HEK293 (cell line): ENCODE measurements at regions not wholly inside any gene's neighbourhood (a gene's known extent, or its start where the extent isn't known, plus 50 kb on each side); places are given as distances from the start of the nearest gene placed in this dataset.

Experiments
- CTCF ChIA-PET: fragments of 350-600 bp; formaldehyde crosslinking; extraction: SDS; loops from one replicate; lab custom pipeline; 2021; ENCODE audit warnings: antibody characterized with exemption; lab: Yijun Ruan, JAX
- POLR2A ChIA-PET: fragments of 300-600 bp; formaldehyde crosslinking; extraction: SDS; loops from one replicate; lab custom pipeline; 2020; ENCODE audit warnings: antibody characterized with exemption, inconsistent platforms; lab: Yijun Ruan, JAX
- H3K27ac ChIP-seq: fragments of 200-500 bp; sonication (Bioruptor generic); 2 replicates; pipeline ENCODE4 v1.5.1; 2014; ENCODE audit warnings: low read depth, low read length, control low read depth, inconsistent platforms; ENCODE audit errors: extremely low read depth
- H3K36me3 ChIP-seq, 2 experiments: fragments of 200-500 bp in 1 of 2; sonication (Bioruptor generic) in 1 of 2; 1 replicate in 1 of 2; 2 replicates in 1 of 2; pipeline ENCODE4 v1.5.1; 2014 to 2017; ENCODE audit warnings: inconsistent platforms in 2 of 2, low read length in 2 of 2; ENCODE audit not compliant: control insufficient read depth in 2 of 2, insufficient read depth in 1 of 2
- H3K4me1 ChIP-seq: fragments of 200-500 bp; sonication (Bioruptor generic); 2 replicates; pipeline ENCODE4 v1.5.1; 2014; ENCODE audit warnings: mild to moderate bottlenecking, low read length, inconsistent platforms; ENCODE audit not compliant: control insufficient read depth, insufficient read depth
- H3K4me3 ChIP-seq: 2 replicates; pipeline ENCODE4 v1.5.1; 2011; ENCODE audit warnings: low read depth, mild to moderate bottlenecking, control low read depth, low read length, moderate library complexity
- H3K9me3 ChIP-seq: fragments of 200-500 bp; sonication (Bioruptor generic); 2 replicates; pipeline ENCODE4 v1.5.1; 2014; ENCODE audit warnings: low read depth, low read length, inconsistent platforms; ENCODE audit not compliant: control insufficient read depth, insufficient read depth
- PRDM1 ChIP-seq: fragments of 450-650 bp; formaldehyde crosslinking; IDR thresholded peaks from 2 replicates; pipeline ENCODE4; 2016; ENCODE audit warnings: missing biosample characterization, missing genetic modification characterization
- PRDM10 ChIP-seq: fragments of 450-650 bp; formaldehyde crosslinking; IDR thresholded peaks from 2 replicates; pipeline ENCODE4 v1.5.1; 2016; ENCODE audit warnings: missing biosample characterization, missing genetic modification characterization
- PRDM2 ChIP-seq: fragments of 450-650 bp; formaldehyde crosslinking; IDR thresholded peaks from 2 replicates; pipeline ENCODE4 v1.5.1; 2016; ENCODE audit warnings: missing biosample characterization, missing genetic modification characterization, borderline replicate concordance
- SCRT2 ChIP-seq: fragments of 450-650 bp; formaldehyde crosslinking; IDR thresholded peaks from 2 replicates; pipeline ENCODE4 v1.5.1; 2016; ENCODE audit warnings: missing biosample characterization, missing genetic modification characterization
- ZFP3 ChIP-seq: fragments of 450-650 bp; formaldehyde crosslinking; IDR thresholded peaks from 2 replicates; pipeline ENCODE4 v1.5.1; 2016; ENCODE audit warnings: low read depth, missing biosample characterization, missing genetic modification characterization
- ZNF211 ChIP-seq: fragments of 450-650 bp; formaldehyde crosslinking; IDR thresholded peaks from 2 replicates; pipeline ENCODE4 v1.5.1; 2016; ENCODE audit warnings: low read depth, missing biosample characterization, missing genetic modification characterization
- ZNF266 ChIP-seq: fragments of 450-650 bp; formaldehyde crosslinking; IDR thresholded peaks from 2 replicates; pipeline ENCODE4 v1.5.1; 2016; ENCODE audit warnings: missing biosample characterization, missing genetic modification characterization, low read depth
- ZNF362 ChIP-seq: fragments of 450-650 bp; formaldehyde crosslinking; IDR thresholded peaks from 2 replicates; pipeline ENCODE4 v1.5.1; 2016; ENCODE audit warnings: missing biosample characterization, missing genetic modification characterization
- ZNF488 ChIP-seq: fragments of 450-650 bp; formaldehyde crosslinking; IDR thresholded peaks from 2 replicates; pipeline ENCODE4 v1.5.1; 2016; ENCODE audit warnings: missing biosample characterization, missing genetic modification characterization
- ZNF585B ChIP-seq: fragments of 450-650 bp; formaldehyde crosslinking; IDR thresholded peaks from 2 replicates; pipeline ENCODE4 v1.5.1; 2016; ENCODE audit warnings: missing biosample characterization, missing genetic modification characterization
- ZNF677 ChIP-seq: fragments of 450-650 bp; IDR thresholded peaks from 2 replicates; pipeline ENCODE4 v1.5.0; 2018; ENCODE audit warnings: missing biosample characterization, mild to moderate bottlenecking, missing genetic modification characterization, moderate library complexity
- ZNF704 ChIP-seq: fragments of 450-650 bp; formaldehyde crosslinking; IDR thresholded peaks from 2 replicates; pipeline ENCODE4 v1.5.1; 2016; ENCODE audit warnings: missing biosample characterization, missing genetic modification characterization
- ZNF747 ChIP-seq: fragments of 450-650 bp; formaldehyde crosslinking; IDR thresholded peaks from 2 replicates; pipeline ENCODE4 v1.5.1; 2016; ENCODE audit warnings: missing biosample characterization, missing genetic modification characterization
- ZNF76 ChIP-seq: fragments of 450-650 bp; formaldehyde crosslinking; IDR thresholded peaks from 2 replicates; pipeline ENCODE4; 2016; ENCODE audit warnings: low read depth, missing biosample characterization, missing genetic modification characterization, borderline replicate concordance
- ZNF776 ChIP-seq: fragments of 450-650 bp; formaldehyde crosslinking; IDR thresholded peaks from 2 replicates; pipeline ENCODE4 v1.5.0; 2017; ENCODE audit warnings: missing biosample characterization, missing genetic modification characterization, borderline replicate concordance
- ZNF830 ChIP-seq: fragments of 450-650 bp; IDR thresholded peaks from 2 replicates; pipeline ENCODE4 v1.5.0; 2018; ENCODE audit warnings: missing biosample characterization, missing genetic modification characterization, low read depth, mild to moderate bottlenecking, moderate library complexity
- ZNF843 ChIP-seq: fragments of 450-650 bp; formaldehyde crosslinking; IDR thresholded peaks from 2 replicates; pipeline ENCODE4 v1.5.1; 2016; ENCODE audit warnings: missing biosample characterization, missing genetic modification characterization
- ZXDB ChIP-seq: fragments of 450-650 bp; formaldehyde crosslinking; IDR thresholded peaks from 2 replicates; pipeline ENCODE4 v1.5.1; 2016; ENCODE audit warnings: missing biosample characterization, missing genetic modification characterization

GRCh38 chr10:8498881-8499280, 444.4 kb downstream of the GATA3 start:
- no peaks in the 10 kb centered on the region for H3K9me3 ChIP-seq
- no peaks in the 10 kb centered on the region for H3K36me3 ChIP-seq
- ChIA-PET POLR2A (no interaction called here), CTCF (no interaction called here)
- no peaks in the 10 kb centered on the region for H3K4me1 ChIP-seq
- H3K4me3 ChIP-seq, result no peak overlapping the region
- peak; percentile 18; the same call in 1 of the 2 replicates for TF ChIP-seq SCRT2 (tag by site-specific recombination)
- no peak for TF ChIP-seq ZXDB (tag by site-specific recombination)
- TF ChIP-seq PRDM10 (tag by site-specific recombination), result no peak
- TF ChIP-seq PRDM2, result no peak
- no peak for TF ChIP-seq ZNF488
- no peak for TF ChIP-seq ZNF76 (tag by site-specific recombination)
- TF ChIP-seq, all 188 proteins: peak for 1
- H3K27ac ChIP-seq, result no peak overlapping the region

GRCh38 chr10:8499312-8499711, 444.8 kb downstream of the GATA3 start:
- no peaks in the 10 kb centered on the region for H3K36me3 ChIP-seq
- H3K4me3 ChIP-seq, result no peak overlapping the region
- H3K27ac ChIP-seq, result no peak overlapping the region
- ChIA-PET POLR2A (no interaction called here), CTCF (no interaction called here)
- H3K4me1 ChIP-seq, result no peaks in the 10 kb centered on the region
- no peaks in the 10 kb centered on the region for H3K9me3 ChIP-seq
- no peak for TF ChIP-seq ZNF830 (tag by site-specific recombination)
- TF ChIP-seq ZNF843, result no peak
- no peak for TF ChIP-seq ZNF362 (tag by site-specific recombination)
- no peak for TF ChIP-seq ZNF747 (tag by site-specific recombination)
- no peak for TF ChIP-seq ZNF585B (tag by site-specific recombination)
- no peak for TF ChIP-seq ZFP3 (tag by site-specific recombination)
- TF ChIP-seq ZNF677 (tag by site-specific recombination), result no peak
- TF ChIP-seq PRDM1 (tag by site-specific recombination), result no peak
- no peak for TF ChIP-seq ZNF266 (tag by site-specific recombination)
- TF ChIP-seq ZNF211 (tag by site-specific recombination), result no peak
- TF ChIP-seq ZNF704 (tag by site-specific recombination), result no peak
- TF ChIP-seq ZNF776 (tag by site-specific recombination), result no peak
